Loucy (cell line): ENCODE measurements at regions not wholly inside any gene's neighbourhood (a gene's known extent, or its start where the extent isn't known, plus 50 kb on each side); places are given as distances from the start of the nearest gene placed in this dataset.

ENCODE experiments used
- H2AFZ ChIP-seq: fragments of 200-600 bp; sonication (generic); 2 replicates; pipeline ENCODE4 v1.6.0; 2016; ENCODE audit warnings: antibody characterized with exemption, mild to moderate bottlenecking, low read length, moderate library complexity
- H3F3A ChIP-seq: fragments of 200-600 bp; 2 replicates; pipeline ENCODE4 v1.6.0; 2016; ENCODE audit warnings: antibody characterized with exemption, low read depth, mild to moderate bottlenecking
- H3K27me3 ChIP-seq: fragments of 200-600 bp; sonication (generic); 2 replicates; pipeline ENCODE4 v1.6.1; 2014; ENCODE audit warnings: low read length, mild to moderate bottlenecking; ENCODE audit not compliant: insufficient read depth, poor library complexity, severe bottlenecking
- H3K36me3 ChIP-seq: fragments of 200-600 bp; sonication (generic); 2 replicates; pipeline ENCODE4 v1.6.1; 2016; ENCODE audit warnings: low read length; ENCODE audit not compliant: insufficient read depth
- H3K4me1 ChIP-seq: fragments of 200-600 bp; sonication (generic); 2 replicates; pipeline ENCODE4 v1.5.1; 2014; ENCODE audit warnings: low read length, mild to moderate bottlenecking; ENCODE audit not compliant: insufficient read depth, poor library complexity, severe bottlenecking
- H3K4me2 ChIP-seq: fragments of 200-600 bp; sonication (generic); 2 replicates; pipeline ENCODE4 v1.6.0; 2014; ENCODE audit warnings: antibody characterized with exemption, low read length, low read depth, mild to moderate bottlenecking; ENCODE audit not compliant: poor library complexity, severe bottlenecking
- H3K4me3 ChIP-seq: fragments of 200-600 bp; sonication (generic); 2 replicates; pipeline ENCODE4 v1.5.1; 2014; ENCODE audit warnings: low read length, mild to moderate bottlenecking, mixed read lengths; ENCODE audit not compliant: poor library complexity, severe bottlenecking
- H3K79me2 ChIP-seq: fragments of 200-600 bp; sonication (generic); 2 replicates; pipeline ENCODE4 v1.6.1; 2014; ENCODE audit warnings: low read length; ENCODE audit not compliant: insufficient read depth
- H3K9ac ChIP-seq: fragments of 200-600 bp; sonication (generic); 2 replicates; pipeline ENCODE4 v1.6.0; 2014; ENCODE audit warnings: mild to moderate bottlenecking, low read depth, low read length, moderate library complexity; ENCODE audit not compliant: poor library complexity, severe bottlenecking
- H3K9me2 ChIP-seq: fragments of 200-600 bp; sonication (generic); replicated peaks from 2 replicates; pipeline ENCODE4 v1.6.1; 2016; ENCODE audit warnings: low read depth, low read length, mixed read lengths
- H3K9me3 ChIP-seq: fragments of 200-600 bp; sonication (generic); 2 replicates; pipeline ENCODE4 v1.6.1; 2014; ENCODE audit warnings: mild to moderate bottlenecking, antibody characterized with exemption, low read length, low read depth; ENCODE audit not compliant: insufficient read depth
- H4K20me1 ChIP-seq: fragments of 200-600 bp; sonication (generic); 2 replicates; pipeline ENCODE4 v1.6.0; 2014; ENCODE audit warnings: antibody characterized with exemption, low read length, mild to moderate bottlenecking; ENCODE audit not compliant: insufficient read depth, poor library complexity, severe bottlenecking
- CTCF ChIP-seq: fragments of 200-600 bp; sonication (generic); conservative IDR thresholded peaks from 2 replicates; pipeline ENCODE4 v1.5.1; 2014; ENCODE audit warnings: mild to moderate bottlenecking, antibody characterized with exemption, low read length
- EZH2phosphoT487 ChIP-seq: fragments of 200-600 bp; IDR thresholded peaks from 2 replicates; pipeline ENCODE4 v1.6.1; 2018; ENCODE audit warnings: antibody characterized with exemption, mild to moderate bottlenecking, moderate library complexity, borderline replicate concordance

- TF ChIP-seq EZH2phosphoT487: no peak
- no peak for TF ChIP-seq CTCF
- H3K9me3 ChIP-seq: no peaks in the 10 kb centered on the region; the same call in 1 of the 2 replicates
- no peaks in the 10 kb centered on the region for H3K4me1 ChIP-seq
- H3F3A ChIP-seq: no peaks in the 10 kb centered on the region
- H3K79me2 ChIP-seq: no peaks in the 10 kb centered on the region
- no peaks in the 10 kb centered on the region for H3K27me3 ChIP-seq
- H3K4me2 ChIP-seq: no peak overlapping the region
- no peak overlapping the region for H3K4me3 ChIP-seq
- no peak overlapping the region for H2AFZ ChIP-seq
- H4K20me1 ChIP-seq: no peaks in the 10 kb centered on the region
- no peaks in the 10 kb centered on the region for H3K36me3 ChIP-seq
- no peaks in the 10 kb centered on the region for H3K9me2 ChIP-seq
- no peak overlapping the region for H3K9ac ChIP-seq
Observed at GRCh38 chr1:213526306-213526705, 461.5 kb upstream of the PROX1 start.

- Histone ChIP-seq H3K9ac (no peak overlapping the region), H3K4me3 (no peak overlapping the region), H3F3A (no peaks in the 10 kb centered on the region), H3K4me1 (no peaks in the 10 kb centered on the region), H3K4me2 (no peak overlapping the region), H2AFZ (no peak overlapping the region), H3K79me2 (no peaks in the 10 kb centered on the region), H3K9me2 (no peaks in the 10 kb centered on the region), H3K36me3 (no peaks in the 10 kb centered on the region), H4K20me1 (no peaks in the 10 kb centered on the region), H3K27me3 (no peaks in the 10 kb centered on the region), H3K9me3 (no peaks in the 10 kb centered on the region)
- TF ChIP-seq EZH2phosphoT487 (no peak), CTCF (no peak)
Observed at GRCh38 chr1:213530611-213531320, 457.0 kb upstream of the PROX1 start.

GRCh38 chr1:213531369-213532310 lies 456.1 kb upstream of the PROX1 start:
- no peaks in the 10 kb centered on the region for H3K27me3 ChIP-seq
- no peaks in the 10 kb centered on the region for H3K4me1 ChIP-seq
- H3K9me3 ChIP-seq: no peaks in the 10 kb centered on the region
- H3K4me2 ChIP-seq: no peak overlapping the region
- H3K36me3 ChIP-seq: no peaks in the 10 kb centered on the region
- H3K79me2 ChIP-seq: no peaks in the 10 kb centered on the region
- H3K9me2 ChIP-seq: no peaks in the 10 kb centered on the region
- no peaks in the 10 kb centered on the region for H3F3A ChIP-seq
- no peak overlapping the region for H3K4me3 ChIP-seq
- H2AFZ ChIP-seq: no peak overlapping the region
- no peaks in the 10 kb centered on the region for H4K20me1 ChIP-seq
- TF ChIP-seq CTCF (no peak), EZH2phosphoT487 (no peak)
- no peak overlapping the region for H3K9ac ChIP-seq
